Panc1 (cell line): ENCODE measurements at regions not wholly inside any gene's neighbourhood (a gene's known extent, or its start where the extent isn't known, plus 50 kb on each side); places are given as distances from the start of the nearest gene placed in this dataset.

Source experiments
- ATAC-seq: fragments of 200-7000 bp; cut with Tn5 transposase; 2 replicates; pipeline ENCODE4 v1.9.1; 2020; ENCODE audit warnings: mild to moderate bottlenecking, moderate library complexity
- BruUV-seq: library from RNA; stranded (reverse); fragments of 400-500 nt; replicated peaks from 2 replicates; lab custom pipeline; 2021; lab: Mats Ljungman, UMichigan
- CTCF ChIA-PET: fragments of 300-600 bp; sonication (Branson Sonifier 250); formaldehyde crosslinking; loops from one replicate; lab custom pipeline; 2022; ENCODE audit warnings: antibody characterized with exemption; lab: Charles Lee
- POLR2A ChIA-PET: fragments of 300-600 bp; sonication (Branson Sonifier 250); formaldehyde crosslinking; loops from one replicate; lab custom pipeline; 2022; ENCODE audit warnings: antibody characterized with exemption; lab: Charles Lee
- DNase-seq: peaks from one replicate; pipeline ENCODE4 v3.0.0-alpha.2; 2010; ENCODE audit warnings: low read depth, low spot score
- H3K27ac ChIP-seq: 2 replicates; pipeline ENCODE4 v1.5.1; 2011; ENCODE audit warnings: mild to moderate bottlenecking, low read length, inconsistent platforms
- H3K27me3 ChIP-seq: fragments of 200-500 bp; sonication (Bioruptor generic); 2 replicates; pipeline ENCODE4 v1.6.0; 2014; ENCODE audit warnings: low read length, inconsistent platforms; ENCODE audit not compliant: control insufficient read depth, insufficient read depth
- H3K36me3 ChIP-seq: fragments of 200-500 bp; sonication (Bioruptor generic); 2 replicates; pipeline ENCODE4 v1.5.1; 2014; ENCODE audit warnings: inconsistent platforms, mild to moderate bottlenecking, low read length, moderate library complexity; ENCODE audit not compliant: control insufficient read depth, insufficient read depth
- H3K4me1 ChIP-seq: 2 replicates; pipeline ENCODE4 v1.5.1; 2011; ENCODE audit warnings: inconsistent platforms, mild to moderate bottlenecking, low read length, moderate library complexity; ENCODE audit not compliant: control insufficient read depth, insufficient read depth
- H3K4me3 ChIP-seq, 2 experiments: 2 replicates each; pipeline ENCODE4 v1.5.1; 2011 to 2012; ENCODE audit warnings: low read depth in 2 of 2, low read length in 2 of 2, mild to moderate bottlenecking in 2 of 2, inconsistent platforms in 1 of 2, moderate library complexity in 1 of 2
- H3K9me3 ChIP-seq: fragments of 200-500 bp; sonication (Bioruptor generic); 2 replicates; pipeline ENCODE4 v1.5.1; 2014; ENCODE audit warnings: low read depth, mild to moderate bottlenecking, inconsistent platforms, low read length, moderate library complexity; ENCODE audit not compliant: control insufficient read depth, insufficient read depth
- CTCF ChIP-seq: fragments of 450-650 bp; IDR thresholded peaks from 2 replicates; pipeline ENCODE4 v1.5.1; 2017; ENCODE audit warnings: mild to moderate bottlenecking
- POLR2AphosphoS5 ChIP-seq: IDR thresholded peaks from 2 replicates; pipeline ENCODE4 v1.6.1; 2012; ENCODE audit warnings: mild to moderate bottlenecking, low read depth, low read length, moderate library complexity
- REST ChIP-seq, 2 experiments: IDR thresholded peaks; 2 replicates each; pipeline ENCODE4 v1.6.1; 2011 to 2012; ENCODE audit warnings: low read depth in 2 of 2, control low read depth in 1 of 2, low read length in 1 of 2, mild to moderate bottlenecking in 1 of 2, moderate library complexity in 1 of 2; ENCODE audit not compliant: insufficient read depth in 1 of 2
- SIN3A ChIP-seq: IDR thresholded peaks from 2 replicates; pipeline ENCODE4 v1.6.1; 2012; ENCODE audit warnings: low read depth, mild to moderate bottlenecking, low read length, moderate library complexity, borderline replicate concordance; ENCODE audit not compliant: insufficient read depth
- TCF7L2 ChIP-seq: IDR thresholded peaks from 2 replicates; pipeline ENCODE4 v1.6.1; 2011; ENCODE audit warnings: mild to moderate bottlenecking, low read depth, low read length, inconsistent platforms
- in situ Hi-C: cut with HindIII; loops from 2 replicates; pipeline ENCODE4 v1.10.0; 2016; ENCODE audit warnings: low sequenced_read_pairs, low pct_unique_long_range_greater_than_20kb
- intact Hi-C: fragments of 100-400 bp; cut with micrococcal nuclease; formaldehyde crosslinking; loops from one replicate; pipeline ENCODE4 v1.10.0; 2022; ENCODE audit not compliant: unreplicated experiment

- no TSS peak for BruUV-seq
- H3K27me3 ChIP-seq = no peaks in the 10 kb centered on the region
- peak overlapping the region; percentile 93; the same call in 1 of the 2 replicates for H3K27ac ChIP-seq
- in situ Hi-C loops = no loop called here
- no peaks in the 10 kb centered on the region for H3K36me3 ChIP-seq
- no peaks in the 10 kb centered on the region for H3K9me3 ChIP-seq
- TF ChIP-seq SIN3A (no peak), CTCF (peak; percentile 31), REST (IDR thresholded peaks at IDR 0.05; ENCODE audit: insufficient read depth in 1 of 2, low read depth in 2 of 2, low read length in 1 of 2) (no peak), TCF7L2 (no peak), POLR2AphosphoS5 (no peak)
- no peak for ATAC-seq
- DNase-seq = no peak
- CTCF ChIA-PET = interaction anchor here (0.8 kb wide), 1 partner anchor 122 kb away, joined by 5 read pairs; no protein-coding TSS in a partner anchor
- peaks cover 14% of the 10 kb centered on the region; the same call in 1 of the 2 replicates for H3K4me1 ChIP-seq
- H3K4me3 ChIP-seq = no peak overlapping the region
- intact Hi-C loops = no loop called here
- POLR2A ChIA-PET = no interaction called here
Measured at GRCh38 chr3:177483182-177483967, 286.1 kb upstream of the TBL1XR1 start.

DNA sequence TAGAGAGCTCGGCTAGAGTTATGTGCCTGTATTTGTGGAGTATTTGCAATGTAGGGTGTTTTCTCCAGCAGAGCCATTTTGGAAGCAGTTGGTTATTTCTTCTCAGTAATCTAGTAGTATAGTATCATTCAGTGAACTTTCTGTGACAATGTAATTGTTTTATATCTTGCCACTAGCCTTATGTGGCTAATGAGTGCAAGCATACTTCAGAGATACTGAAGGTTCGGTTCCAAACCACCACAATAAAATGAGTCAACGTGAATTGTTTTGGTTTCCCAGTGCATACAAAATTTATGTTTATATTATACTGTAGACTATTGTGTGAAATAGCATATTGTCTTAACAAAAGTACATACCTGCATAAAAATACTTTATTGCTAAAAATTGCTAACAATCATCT lies 286.9 kb upstream of the TBL1XR1 start:
- no peak for ATAC-seq
- no peak for DNase-seq
- no peaks in the 10 kb centered on the region for H3K27me3 ChIP-seq
- in situ Hi-C loops = no loop called here
- ChIA-PET CTCF (no interaction called here), POLR2A (no interaction called here)
- H3K4me1 ChIP-seq = peaks cover 9% of the 10 kb centered on the region; the same call in 1 of the 2 replicates
- peak overlapping the region; percentile 93; the same call in 1 of the 2 replicates for H3K27ac ChIP-seq
- TF ChIP-seq POLR2AphosphoS5 (no peak), REST (IDR thresholded peaks at IDR 0.05; ENCODE audit: insufficient read depth in 1 of 2, low read depth in 2 of 2, low read length in 1 of 2) (no peak), CTCF (no peak), TCF7L2 (no peak), SIN3A (no peak)
- BruUV-seq = no TSS peak
- no peaks in the 10 kb centered on the region for H3K9me3 ChIP-seq
- H3K36me3 ChIP-seq = no peaks in the 10 kb centered on the region
- H3K4me3 ChIP-seq = no peak overlapping the region
- intact Hi-C loops = no loop called here
